H9 (cell line): ENCODE measurements at regions not wholly inside any gene's neighbourhood (a gene's known extent, or its start where the extent isn't known, plus 50 kb on each side); places are given as distances from the start of the nearest gene placed in this dataset.

Experiments
- DNase-seq: peaks from one replicate; pipeline ENCODE4 v3.0.0-alpha.2; 2017
- H2AFZ ChIP-seq: one replicate; pipeline ENCODE4 v1.6.1; 2013; ENCODE audit warnings: mild to moderate bottlenecking, low read length, control low read depth, moderate library complexity
- H2AK5ac ChIP-seq: 2 replicates; pipeline ENCODE4 v1.6.1; 2013; ENCODE audit warnings: low read length, control low read depth, mixed read lengths; ENCODE audit not compliant: insufficient read length
- H2BK120ac ChIP-seq: one replicate; pipeline ENCODE4 v1.6.1; 2013; ENCODE audit warnings: low read depth, mild to moderate bottlenecking, low read length, control low read depth, inconsistent platforms; ENCODE audit not compliant: poor library complexity, severe bottlenecking
- H2BK12ac ChIP-seq: 2 replicates; pipeline ENCODE4 v1.6.1; 2013; ENCODE audit warnings: low read length, control low read depth, mixed read lengths, low read depth; ENCODE audit not compliant: insufficient read length
- H2BK15ac ChIP-seq: 2 replicates; pipeline ENCODE4 v1.6.1; 2013; ENCODE audit warnings: low read depth, low read length, control low read depth
- H2BK20ac ChIP-seq: one replicate; pipeline ENCODE4 v1.6.1; 2013; ENCODE audit warnings: low read depth, mild to moderate bottlenecking, low read length, control low read depth, inconsistent platforms; ENCODE audit not compliant: poor library complexity, severe bottlenecking
- H2BK5ac ChIP-seq: 2 replicates; pipeline ENCODE4 v1.6.1; 2013; ENCODE audit warnings: low read length, control low read depth, mixed read lengths; ENCODE audit not compliant: insufficient read length
- H3K14ac ChIP-seq: 2 replicates; pipeline ENCODE4 v1.6.1; 2013; ENCODE audit warnings: low read length, control low read depth; ENCODE audit not compliant: insufficient read depth
- H3K18ac ChIP-seq: 2 replicates; pipeline ENCODE4 v1.6.1; 2013; ENCODE audit warnings: low read depth, mild to moderate bottlenecking, mixed read lengths, low read length, control low read depth; ENCODE audit not compliant: insufficient read length
- H3K23ac ChIP-seq: 2 replicates; pipeline ENCODE4 v1.6.1; 2013; ENCODE audit warnings: low read length, control low read depth, mixed read lengths, low read depth; ENCODE audit not compliant: insufficient read length
- H3K23me2 ChIP-seq: 2 replicates; pipeline ENCODE4 v1.6.1; 2013; ENCODE audit warnings: low read depth, mild to moderate bottlenecking, mixed read lengths, low read length, control low read depth; ENCODE audit not compliant: insufficient read length, poor library complexity, severe bottlenecking
- H3K27ac ChIP-seq: 2 replicates; pipeline ENCODE4 v1.5.1; 2013; ENCODE audit warnings: low read length, control low read depth, mixed read lengths, low read depth; ENCODE audit not compliant: insufficient read length
- H3K27me3 ChIP-seq: 2 replicates; pipeline ENCODE4 v1.6.1; 2013; ENCODE audit warnings: low read length, control low read depth, inconsistent platforms; ENCODE audit not compliant: insufficient read depth
- H3K4ac ChIP-seq: 2 replicates; pipeline ENCODE4 v1.6.1; 2013; ENCODE audit warnings: low read depth, mild to moderate bottlenecking, control low read depth, inconsistent platforms, low read length, moderate library complexity
- H3K4me1 ChIP-seq: 2 replicates; pipeline ENCODE4 v1.6.1; 2013; ENCODE audit warnings: low read length, control low read depth, inconsistent platforms; ENCODE audit not compliant: insufficient read depth
- H3K4me2 ChIP-seq: 2 replicates; pipeline ENCODE4 v1.6.1; 2013; ENCODE audit warnings: low read length, control low read depth, mixed read lengths; ENCODE audit not compliant: insufficient read length, insufficient read depth
- H3K56ac ChIP-seq: 2 replicates; pipeline ENCODE4 v1.6.1; 2013; ENCODE audit warnings: low read depth, mild to moderate bottlenecking, mixed read lengths, low read length, control low read depth; ENCODE audit not compliant: insufficient read length
- H3K79me1 ChIP-seq: 2 replicates; pipeline ENCODE4 v1.6.1; 2013; ENCODE audit warnings: low read depth, mild to moderate bottlenecking, moderate library complexity, low read length, control low read depth, inconsistent platforms; ENCODE audit not compliant: insufficient read depth, poor library complexity, severe bottlenecking
- H3K79me2 ChIP-seq: 2 replicates; pipeline ENCODE4 v1.6.1; 2013; ENCODE audit warnings: low read length, control low read depth, inconsistent platforms; ENCODE audit not compliant: insufficient read depth
- H3K9ac ChIP-seq: 2 replicates; pipeline ENCODE4 v1.6.1; 2013; ENCODE audit warnings: low read length, control low read depth, mixed read lengths; ENCODE audit not compliant: insufficient read length; ENCODE audit errors: extremely low read depth
- H3K9me3 ChIP-seq: one replicate; pipeline ENCODE4 v1.6.1; 2013; ENCODE audit warnings: low read depth, low read length, inconsistent platforms; ENCODE audit not compliant: control insufficient read depth
- H3T11ph ChIP-seq: one replicate; pipeline ENCODE4 v1.6.1; 2013; ENCODE audit warnings: mild to moderate bottlenecking, low read length, control low read depth, inconsistent platforms
- H4K20me1 ChIP-seq: one replicate; pipeline ENCODE4 v1.6.1; 2013; ENCODE audit not compliant: control insufficient read depth, insufficient read length, insufficient read depth
- H4K5ac ChIP-seq: 2 replicates; pipeline ENCODE4 v1.6.1; 2013; ENCODE audit warnings: low read depth, mild to moderate bottlenecking, mixed read lengths, low read length, control low read depth; ENCODE audit not compliant: insufficient read length
- H4K8ac ChIP-seq: replicated peaks from 2 replicates; pipeline ENCODE4 v1.6.1; 2013; ENCODE audit warnings: low read length, control low read depth, mixed read lengths, low read depth; ENCODE audit not compliant: insufficient read length
- H4K91ac ChIP-seq: 2 replicates; pipeline ENCODE4 v1.6.1; 2013; ENCODE audit warnings: low read depth, mild to moderate bottlenecking, moderate library complexity, mixed read lengths, low read length, control low read depth; ENCODE audit not compliant: insufficient read length
- H3K27ac Mint-ChIP-seq, 3 experiments: 2 replicates in 2 of 3; 3 replicates in 1 of 3; pipeline ENCODE4 v1.8.0; 2020 to 2021; ENCODE audit warnings: mixed read lengths in 3 of 3, mild to moderate bottlenecking in 1 of 3, moderate library complexity in 1 of 3
- H3K27me3 Mint-ChIP-seq: 2 replicates; pipeline ENCODE4 v1.8.0; 2021; ENCODE audit warnings: low read depth, mild to moderate bottlenecking, moderate library complexity, mixed read lengths
- H3K36me3 Mint-ChIP-seq, 3 experiments: 2 replicates in 2 of 3; 3 replicates in 1 of 3; pipeline ENCODE4 v1.8.0; 2020 to 2021; ENCODE audit warnings: low read depth in 3 of 3, mixed read lengths in 3 of 3; ENCODE audit not compliant: insufficient read depth in 1 of 3
- H3K4me1 Mint-ChIP-seq, 2 experiments: 2 replicates each; pipeline ENCODE4 v1.8.0; 2020; ENCODE audit warnings: mixed read lengths in 2 of 2
- H3K4me3 Mint-ChIP-seq, 2 experiments: 2 replicates in 1 of 2; 3 replicates in 1 of 2; pipeline ENCODE4 v1.8.0; 2020 to 2021; ENCODE audit warnings: mild to moderate bottlenecking in 2 of 2, mixed read lengths in 2 of 2, moderate library complexity in 1 of 2
- H3K9me3 Mint-ChIP-seq, 2 experiments: 2 replicates in 1 of 2; 3 replicates in 1 of 2; pipeline ENCODE4 v1.8.0; 2020; ENCODE audit warnings: mild to moderate bottlenecking in 2 of 2, mixed read lengths in 2 of 2, moderate library complexity in 1 of 2
- WGBS: extraction: QIAGEN DNeasy Blood & Tissue Kit; methylation state at CpG from one replicate; pipeline ENCODE4 v1.1.7; 2013; ENCODE audit warnings: missing lambda C conversion rate, low lambda C conversion rate, mixed read lengths; ENCODE audit not compliant: insufficient read length; ENCODE audit errors: extremely low coverage; 5-methylcytosine and 5-hydroxymethylcytosine counted together
- TF ChIP-seq, protein P1 (sequence below): fragments of 200-600 bp; sonication (generic); conservative IDR thresholded peaks from 3 replicates; pipeline ENCODE4 v1.8.0; 2021; ENCODE audit warnings: antibody characterized with exemption, mild to moderate bottlenecking

DNA sequence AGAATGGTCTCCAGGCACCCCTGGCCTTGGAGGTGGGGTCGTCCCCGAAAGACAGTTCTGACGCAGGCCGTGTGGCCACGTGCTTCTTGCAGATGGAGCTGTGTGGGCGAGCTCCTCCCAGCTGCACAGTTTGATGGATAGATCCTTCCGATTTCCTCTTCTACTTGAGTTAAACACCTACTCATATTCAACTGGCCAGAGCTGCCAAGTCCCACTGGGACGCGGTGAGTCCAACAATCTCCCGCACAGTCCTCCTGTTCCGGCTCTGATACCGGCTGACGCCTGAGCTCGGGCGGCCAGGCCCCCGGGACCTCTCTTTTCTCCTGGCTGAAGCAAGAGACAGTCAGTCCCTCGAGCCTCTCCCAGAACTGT lies 57.9 kb upstream of the DACT2 start:
- WGBS = no CpG with 5 or more reads among the region's 17 CpGs

More for the DNA sequence above, 57.9 kb upstream of the DACT2 start:
- H3K4me3 Mint-ChIP-seq = no peak overlapping the region
- Histone ChIP-seq H3K23me2 (no peaks in the 10 kb centered on the region), H4K20me1 (no peaks in the 10 kb centered on the region), H3K9me3 (no peaks in the 10 kb centered on the region), H2BK120ac (no peak overlapping the region), H3K79me2 (no peaks in the 10 kb centered on the region), H3K9ac (no peak overlapping the region), H2BK15ac (no peak overlapping the region), H2BK12ac (no peak overlapping the region), H3K56ac (no peak overlapping the region), H2AFZ (no peak overlapping the region), H4K91ac (no peak overlapping the region), H3K27ac (no peak overlapping the region), H3K4me1 (no peaks in the 10 kb centered on the region), H3K4ac (no peak overlapping the region), H2BK20ac (no peak overlapping the region), H3T11ph (no peak overlapping the region), H2BK5ac (no peak overlapping the region), H2AK5ac (no peak overlapping the region), H4K8ac (no peak overlapping the region), H3K18ac (no peak overlapping the region), H3K14ac (no peak overlapping the region), H3K79me1 (no peaks in the 10 kb centered on the region), H3K4me2 (no peak overlapping the region), H4K5ac (no peak overlapping the region), H3K27me3 (no peaks in the 10 kb centered on the region), H3K23ac (no peak overlapping the region)
- H3K4me1 Mint-ChIP-seq = peaks cover 9 to 10% of the 10 kb centered on the region in 2 experiments
- TF ChIP-seq, protein P1, sequence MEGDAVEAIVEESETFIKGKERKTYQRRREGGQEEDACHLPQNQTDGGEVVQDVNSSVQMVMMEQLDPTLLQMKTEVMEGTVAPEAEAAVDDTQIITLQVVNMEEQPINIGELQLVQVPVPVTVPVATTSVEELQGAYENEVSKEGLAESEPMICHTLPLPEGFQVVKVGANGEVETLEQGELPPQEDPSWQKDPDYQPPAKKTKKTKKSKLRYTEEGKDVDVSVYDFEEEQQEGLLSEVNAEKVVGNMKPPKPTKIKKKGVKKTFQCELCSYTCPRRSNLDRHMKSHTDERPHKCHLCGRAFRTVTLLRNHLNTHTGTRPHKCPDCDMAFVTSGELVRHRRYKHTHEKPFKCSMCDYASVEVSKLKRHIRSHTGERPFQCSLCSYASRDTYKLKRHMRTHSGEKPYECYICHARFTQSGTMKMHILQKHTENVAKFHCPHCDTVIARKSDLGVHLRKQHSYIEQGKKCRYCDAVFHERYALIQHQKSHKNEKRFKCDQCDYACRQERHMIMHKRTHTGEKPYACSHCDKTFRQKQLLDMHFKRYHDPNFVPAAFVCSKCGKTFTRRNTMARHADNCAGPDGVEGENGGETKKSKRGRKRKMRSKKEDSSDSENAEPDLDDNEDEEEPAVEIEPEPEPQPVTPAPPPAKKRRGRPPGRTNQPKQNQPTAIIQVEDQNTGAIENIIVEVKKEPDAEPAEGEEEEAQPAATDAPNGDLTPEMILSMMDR = no peak
- H3K27ac Mint-ChIP-seq = no peak overlapping the region
- DNase-seq = no peak
- peaks cover 1% of the 10 kb centered on the region; the same call in 1 of the 2 replicates for H3K27me3 Mint-ChIP-seq
- H3K36me3 Mint-ChIP-seq = peaks cover 6 to 33% (median 7%) of the 10 kb centered on the region in 3 experiments
- H3K9me3 Mint-ChIP-seq = peaks cover 37 to 38% of the 10 kb centered on the region in 2 experiments
